Esophagus muscularis mucosa (tissue), 4 donors: ENCODE measurements at regions not wholly inside any gene's neighbourhood (a gene's known extent, or its start where the extent isn't known, plus 50 kb on each side); places are given as distances from the start of the nearest gene placed in this dataset.

ENCODE experiments used
- CTCF ChIP-seq, 3 experiments: fragments of 200-600 bp in 2 of 3; fragments of 450-650 bp in 1 of 3; sonication (generic) in 2 of 3; IDR thresholded peaks; one replicate each; pipeline ENCODE4 v1.5.1; 2017 to 2019; ENCODE audit warnings: antibody characterized with exemption in 3 of 3, mild to moderate bottlenecking in 2 of 3, moderate library complexity in 1 of 3
- EP300 ChIP-seq: sonication (generic); formaldehyde crosslinking; IDR thresholded peaks from one replicate; pipeline ENCODE4 v1.6.1; 2017; ENCODE audit warnings: antibody characterized with exemption
- POLR2A ChIP-seq: fragments of 450-650 bp; IDR thresholded peaks from one replicate; pipeline ENCODE4 v1.6.1; 2017; ENCODE audit warnings: antibody characterized with exemption, moderate library complexity, mild to moderate bottlenecking, low read depth
- POLR2AphosphoS5 ChIP-seq, 2 donors: sonication (generic); formaldehyde crosslinking; IDR thresholded peaks; one replicate each; pipeline ENCODE4 v1.6.1; 2017; ENCODE audit warnings: antibody characterized with exemption in 2 of 2

- TF ChIP-seq EP300, result no peak
- no peak for TF ChIP-seq POLR2A
- no peak for TF ChIP-seq CTCF (IDR thresholded peaks at IDR 0.05)
- TF ChIP-seq POLR2AphosphoS5 (IDR thresholded peaks at IDR 0.05), result no peak
Observed at GRCh38 chr7:49294611-49295010, 370.3 kb downstream of the CDC14C start.
